HG03558 (cell line): ENCODE measurements at regions not wholly inside any gene's neighbourhood (a gene's known extent, or its start where the extent isn't known, plus 50 kb on each side); places are given as distances from the start of the nearest gene placed in this dataset.
A peak's percentile ranks its signal among the peaks of the same experiment; 100 is the strongest.

Source experiments
- ATAC-seq: cut with Tn5 transposase; IDR thresholded peaks from one replicate; pipeline ENCODE4 v1.9.1; 2021; ENCODE audit warnings: moderate number of reproducible peaks; ENCODE audit not compliant: unreplicated experiment; ENCODE audit errors: extremely low read depth

GRCh38 chr13:74084375-74084935, 49.7 kb downstream of the KLF12 start:
- ATAC-seq: no peak

GRCh38 chr13:74082741-74083160, 51.5 kb downstream of the KLF12 start:
- ATAC-seq: no peak

GRCh38 chr13:74080762-74081161, 53.4 kb downstream of the KLF12 start:
- no peak for ATAC-seq

- no peak for ATAC-seq
Measured at GRCh38 chr13:74077792-74078191, 56.4 kb downstream of the KLF12 start.

- ATAC-seq: no peak
Measured at GRCh38 chr13:74077375-74077774, 56.8 kb downstream of the KLF12 start.

GRCh38 chr13:74074723-74075122, 59.5 kb downstream of the KLF12 start:
- no peak for ATAC-seq

GRCh38 chr13:74073274-74073673, 60.9 kb downstream of the KLF12 start:
- no peak for ATAC-seq

- no peak for ATAC-seq
Measured at GRCh38 chr13:74070513-74070912, 63.7 kb downstream of the KLF12 start.

GRCh38 chr13:74070065-74070464, 64.1 kb downstream of the KLF12 start:
- no peak for ATAC-seq

GRCh38 chr13:74068471-74068870, 65.7 kb downstream of the KLF12 start:
- no peak for ATAC-seq

GRCh38 chr13:74067818-74068217, 66.4 kb downstream of the KLF12 start:
- ATAC-seq: no peak

GRCh38 chr13:74066937-74067336, 67.3 kb downstream of the KLF12 start:
- no peak for ATAC-seq

GRCh38 chr13:74064805-74065312, 69.3 kb downstream of the KLF12 start:
- no peak for ATAC-seq

- no peak for ATAC-seq
Measured at GRCh38 chr13:74063533-74064100, 70.6 kb downstream of the KLF12 start.

- ATAC-seq: peak; percentile 60
Measured at GRCh38 chr13:74062933-74063332, 71.3 kb downstream of the KLF12 start.

- ATAC-seq: peak; percentile 55
Measured at GRCh38 chr13:74061926-74062595, 72.1 kb downstream of the KLF12 start.

GRCh38 chr13:74056801-74057542, 77.2 kb downstream of the KLF12 start:
- ATAC-seq: no peak

GRCh38 chr13:74052402-74052928, 81.7 kb downstream of the KLF12 start:
- no peak for ATAC-seq

GRCh38 chr13:74048756-74049155, 85.4 kb downstream of the KLF12 start:
- ATAC-seq: no peak

GRCh38 chr13:74047931-74048600, 86.1 kb downstream of the KLF12 start:
- ATAC-seq: no peak
